ENCODE measurements at regions not wholly inside any gene's neighbourhood (a gene's known extent, or its start where the extent isn't known, plus 50 kb on each side); places are given as distances from the start of the nearest gene placed in this dataset.
"Not testable (repeated sequence)": the region's sequence is repeated elsewhere in the genome, so short reads cannot be mapped to it uniquely, and the experiment has no call there.

DNA sequence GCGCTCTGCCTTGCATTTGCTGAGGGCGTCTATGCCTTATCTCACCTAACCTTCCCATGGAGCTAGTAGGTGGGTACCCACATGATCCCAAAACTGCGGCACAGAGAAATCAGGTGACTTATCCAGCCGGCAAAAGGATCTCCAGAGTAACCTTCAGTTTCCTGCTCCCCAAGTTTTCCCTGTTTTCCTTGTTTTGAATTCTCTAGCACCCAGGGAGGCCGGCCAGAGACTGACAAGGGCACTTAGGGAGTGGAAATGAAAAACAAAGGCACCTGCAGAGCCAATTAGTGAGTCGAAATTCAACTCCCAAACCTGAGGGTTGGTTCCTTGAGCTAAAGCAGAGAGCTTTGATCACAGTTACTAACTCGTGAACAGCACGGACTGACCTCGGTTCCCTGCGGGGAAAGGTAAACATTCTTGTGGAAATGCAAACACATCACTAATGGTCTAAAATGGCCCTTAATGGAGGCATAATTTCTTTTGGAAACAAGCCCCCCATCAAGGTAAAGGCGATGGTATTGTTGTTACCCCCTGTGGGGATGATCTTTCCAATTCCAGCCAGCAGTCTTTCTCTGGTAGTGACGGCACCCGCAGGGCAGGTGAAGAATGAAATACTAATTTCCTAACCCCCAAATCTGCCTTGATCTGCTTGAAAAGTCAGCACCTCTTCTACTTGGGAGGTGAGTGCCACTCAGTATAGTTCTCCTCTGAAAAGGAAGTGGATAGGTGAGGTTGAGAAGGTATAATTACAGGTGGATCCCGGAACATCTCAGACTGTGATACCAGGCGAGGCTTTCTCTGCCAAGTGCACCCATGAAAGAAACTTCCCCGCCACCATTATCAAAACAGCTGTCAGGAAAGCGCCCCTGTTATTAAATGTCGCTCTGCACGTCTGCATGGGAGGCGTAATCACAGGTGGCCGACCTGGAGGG, 365.6 kb upstream of the AUTS2 start:
- DNase-seq = no peak

DNA sequence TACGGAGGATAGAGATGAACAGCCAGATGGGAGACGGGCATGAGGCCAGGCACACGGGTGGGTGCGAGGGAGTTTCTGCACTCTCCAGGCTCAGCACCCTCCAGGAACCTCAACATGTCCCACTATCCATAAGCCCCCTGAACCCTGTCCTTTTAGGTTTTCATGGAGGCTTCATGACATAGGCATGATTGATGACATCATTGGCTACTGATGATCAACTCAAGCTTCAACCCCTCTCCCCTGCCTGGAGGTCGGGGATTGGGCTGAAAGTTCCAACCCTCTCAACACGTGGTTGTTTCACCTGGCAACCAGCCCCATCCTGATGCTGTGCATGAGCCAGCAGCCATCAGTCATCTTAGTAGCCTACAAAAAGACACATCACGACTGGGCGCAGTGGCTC, 360.7 kb upstream of the AUTS2 start:
- no peak for DNase-seq

DNA sequence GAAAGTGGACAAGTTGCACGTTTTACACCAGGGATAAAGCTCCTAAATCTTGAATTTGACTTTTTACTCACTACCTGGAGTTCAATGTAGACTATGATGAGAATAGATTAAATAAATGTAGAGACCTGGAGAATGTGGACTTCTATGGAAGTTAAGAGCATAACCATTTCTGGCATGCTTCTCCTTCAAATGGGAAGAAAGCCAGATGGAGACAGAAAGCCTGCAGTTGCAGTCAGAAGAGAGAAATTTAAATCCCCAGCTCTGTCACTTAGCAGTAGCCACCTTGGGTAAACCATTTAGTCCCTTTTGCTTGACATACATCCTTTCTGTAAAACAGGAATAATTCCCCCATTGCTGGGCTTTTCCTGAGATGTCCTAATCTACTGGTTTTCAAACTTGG, 355.3 kb upstream of the AUTS2 start:
- DNase-seq = no peak

DNA sequence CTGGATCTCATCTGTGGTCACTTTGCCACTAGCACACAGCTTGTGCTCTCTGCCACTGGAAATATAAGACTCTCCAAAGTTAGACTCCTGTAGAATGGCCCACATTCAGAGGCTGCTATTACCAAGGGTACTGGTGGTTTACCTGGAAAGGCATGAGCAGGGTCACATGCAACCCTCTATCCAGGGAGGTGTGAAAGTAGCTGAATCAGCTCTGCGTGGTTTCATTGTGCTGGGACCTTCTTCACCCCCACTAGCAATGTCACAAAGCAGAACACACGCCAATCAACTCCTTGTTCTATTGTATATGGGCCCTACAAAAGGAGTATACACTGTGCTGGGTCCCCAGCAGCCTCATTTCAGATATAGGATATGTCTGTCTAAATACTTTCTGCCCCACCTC, 353.6 kb upstream of the AUTS2 start:
- no peak for DNase-seq

DNA sequence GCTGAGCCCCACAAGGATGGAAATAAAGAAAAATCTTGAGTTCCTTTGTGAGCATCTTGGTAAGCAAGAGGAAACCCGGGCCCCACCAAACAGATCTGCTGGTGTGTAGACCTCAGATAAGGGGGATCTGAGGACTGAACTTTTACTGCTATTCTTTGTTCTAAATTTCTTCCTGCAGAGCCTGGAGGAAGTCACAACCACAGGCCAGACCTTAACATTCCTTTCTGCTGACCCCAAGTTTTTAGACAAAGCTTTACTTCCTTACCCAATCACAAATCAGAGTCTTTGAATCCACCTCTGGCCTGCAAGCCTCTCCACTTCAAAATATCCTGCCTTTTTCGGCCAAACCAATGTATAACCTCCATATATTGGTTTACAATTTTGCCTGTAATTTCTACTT, 352.6 kb upstream of the AUTS2 start:
- DNase-seq = no peak

DNA sequence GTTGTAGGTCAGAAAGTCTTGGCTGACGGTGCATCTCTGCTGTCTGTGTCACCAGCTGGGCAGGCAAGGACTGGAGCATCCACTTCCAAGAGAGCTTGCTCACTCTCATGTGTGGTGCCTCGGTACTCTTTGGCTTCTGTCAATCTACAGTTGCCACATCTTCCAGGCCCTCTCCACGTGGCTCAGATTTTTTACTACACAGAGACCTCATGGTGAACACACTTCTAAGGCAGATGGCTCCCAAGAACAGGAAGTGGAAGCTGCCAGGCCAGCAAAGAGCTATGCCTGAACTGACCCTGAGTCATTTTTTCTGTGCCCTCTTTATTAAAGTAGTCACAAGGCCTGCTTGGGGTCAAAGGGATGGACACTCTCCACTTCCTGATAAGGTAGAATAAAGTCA, 351.5 kb upstream of the AUTS2 start:
- no peak for DNase-seq

DNA sequence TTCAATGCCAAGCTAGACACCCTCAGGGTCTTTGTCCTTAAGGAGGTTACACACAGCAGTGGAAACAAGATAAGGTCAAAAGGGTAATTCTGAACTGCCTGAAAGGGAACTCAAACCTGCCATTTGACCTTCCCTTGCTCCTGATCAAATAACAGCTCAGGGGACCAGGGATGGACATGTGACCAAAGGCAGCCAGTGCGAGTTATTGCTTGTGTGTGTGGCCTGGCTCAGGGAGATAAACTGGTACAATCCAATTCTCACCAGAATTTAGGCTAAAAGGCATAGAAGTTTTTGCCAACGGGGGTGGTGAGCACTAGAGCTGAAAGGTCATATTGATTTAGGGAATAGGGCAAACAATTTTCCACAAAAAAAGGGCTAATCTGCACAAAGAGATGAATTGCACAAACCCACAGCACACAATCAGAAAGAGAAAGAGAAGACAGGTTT, 349.9 kb upstream of the AUTS2 start:
- not testable (repeated sequence) for DNase-seq

DNA sequence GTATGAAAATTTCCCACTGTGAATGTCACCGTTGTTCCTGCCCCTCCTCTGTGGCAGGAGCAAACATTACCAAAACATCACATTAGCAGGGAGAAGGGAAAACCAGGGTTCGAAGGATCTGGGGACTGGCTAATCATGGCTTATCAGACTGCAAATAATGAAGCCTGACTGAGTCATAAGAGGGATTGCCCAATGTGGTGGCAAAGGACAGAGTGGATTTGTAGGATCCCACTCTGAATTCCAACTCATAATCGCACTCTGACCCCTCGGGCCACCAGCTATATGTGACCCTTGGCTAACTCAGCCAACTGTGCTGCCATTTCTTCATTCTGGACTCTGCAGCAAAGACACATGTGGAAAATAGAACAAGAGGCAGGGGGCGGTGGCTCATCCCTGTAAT, 347.3 kb upstream of the AUTS2 start:
- no peak for DNase-seq

DNA sequence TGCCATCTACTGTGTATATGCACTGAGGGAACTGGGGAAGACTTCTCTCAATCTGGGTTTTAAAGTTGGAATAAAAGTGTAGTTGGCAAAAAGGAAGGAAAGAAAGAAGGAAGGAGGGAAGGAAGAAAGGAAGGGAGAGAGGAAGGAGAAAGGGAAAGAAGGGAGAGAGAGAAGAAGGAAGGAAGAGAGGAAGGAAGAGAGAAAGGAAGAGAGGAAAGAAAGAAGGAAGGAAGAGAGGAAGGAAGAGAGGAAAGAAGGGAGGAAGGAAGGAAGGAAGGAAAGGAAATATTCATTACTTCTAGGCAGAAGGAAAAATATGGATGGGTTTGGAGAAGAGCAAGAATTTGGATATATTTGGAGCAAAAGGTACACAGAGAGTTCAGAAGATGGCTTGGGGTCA, 343.6 kb upstream of the AUTS2 start:
- DNase-seq = no peak

DNA sequence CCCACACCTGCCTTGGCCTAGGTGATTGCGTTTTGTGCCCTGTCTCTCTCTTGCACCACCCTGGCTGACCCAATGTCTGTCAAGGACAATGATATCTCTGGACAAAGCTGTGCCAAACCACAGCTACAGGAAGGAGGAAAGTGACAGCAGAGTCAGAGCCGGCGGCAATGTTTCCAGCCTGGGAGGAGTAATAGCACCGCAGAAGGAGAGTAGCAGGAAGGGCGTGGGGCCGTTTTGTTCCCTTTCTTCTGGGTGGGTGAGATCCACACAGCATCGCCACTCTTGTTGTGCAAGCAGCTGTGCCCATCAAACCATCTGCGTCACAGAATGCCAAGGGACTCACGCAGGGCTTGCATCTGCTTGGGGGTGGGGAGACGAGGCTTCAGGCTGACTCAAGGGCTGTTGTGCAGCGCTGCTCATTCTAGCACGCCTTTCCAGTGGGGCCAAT, 341.6 kb upstream of the AUTS2 start:
- no peak for DNase-seq

DNA sequence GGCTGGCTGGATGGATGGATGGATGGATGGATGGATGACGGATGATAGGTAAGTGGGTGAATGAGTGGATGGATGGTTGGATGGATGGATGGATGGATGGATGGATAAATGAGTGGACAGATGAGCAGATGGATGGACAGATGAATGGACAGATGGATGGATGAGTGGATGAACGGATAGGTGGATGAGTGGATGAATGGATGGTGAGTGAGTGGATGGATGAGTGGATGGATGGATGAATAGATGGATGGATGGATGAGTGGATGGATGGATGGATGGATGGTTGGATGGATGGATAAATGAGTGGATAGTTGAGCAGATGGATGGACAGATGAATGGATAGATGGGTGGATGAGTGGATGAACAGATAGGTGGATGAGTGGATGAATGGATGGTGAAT, 340.7 kb upstream of the AUTS2 start:
- no peak for DNase-seq

DNA sequence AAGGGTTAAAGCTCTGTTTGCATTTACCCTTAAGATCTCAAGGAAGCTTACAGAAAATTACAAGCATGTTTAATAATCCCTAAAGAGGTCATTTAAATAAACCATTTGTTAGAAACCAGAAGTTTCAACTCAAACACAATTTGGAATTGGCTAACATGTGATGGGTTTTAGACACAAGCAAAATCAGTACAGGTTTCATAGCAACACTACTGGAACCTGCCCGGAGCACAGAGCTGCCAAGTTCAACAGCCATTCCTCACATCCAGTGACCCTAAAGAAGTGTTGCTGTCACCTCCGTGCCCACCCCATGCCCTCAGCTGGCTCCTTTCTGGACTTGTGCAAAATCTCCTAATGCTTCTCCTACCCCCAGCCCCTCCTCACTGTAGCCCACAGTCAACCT, 338.8 kb upstream of the AUTS2 start:
- no peak for DNase-seq

DNA sequence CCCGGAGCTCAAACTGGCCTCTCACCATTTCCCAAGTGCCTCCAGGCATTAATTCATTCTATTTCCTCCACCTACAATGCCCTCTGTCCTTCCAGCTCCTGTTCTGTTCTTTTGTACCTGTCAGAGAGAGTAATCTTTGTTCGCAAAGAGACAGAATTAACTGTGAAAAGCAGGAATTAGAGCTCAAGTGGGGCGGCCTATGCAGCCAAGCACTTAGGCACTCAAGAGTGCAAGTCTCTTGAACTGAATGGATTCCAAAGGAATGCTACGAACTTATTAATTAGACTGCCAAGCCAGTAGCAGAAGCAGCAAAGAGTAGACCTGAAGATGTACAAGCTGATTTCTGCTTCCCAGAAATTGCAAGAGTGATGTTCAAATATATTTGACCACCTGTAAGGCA, 338.3 kb upstream of the AUTS2 start:
- no peak for DNase-seq

DNA sequence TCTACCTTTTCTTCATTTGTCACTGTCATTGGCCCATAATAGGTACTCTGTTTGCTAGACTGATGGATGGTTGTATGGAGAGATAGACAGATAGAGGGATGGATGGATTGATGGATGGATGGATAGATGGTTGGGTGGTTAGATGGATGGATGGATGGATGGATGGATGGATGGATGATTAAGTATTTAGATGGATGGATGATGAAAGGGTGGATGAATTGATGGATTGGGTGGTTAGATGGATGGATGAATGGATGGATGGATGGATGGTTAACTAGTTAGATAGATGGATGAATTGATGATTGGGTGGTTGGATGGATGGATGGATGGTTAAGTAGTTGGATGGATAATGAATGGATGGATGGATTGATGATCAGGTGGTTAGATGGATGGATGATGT, 334.7 kb upstream of the AUTS2 start:
- DNase-seq = no peak

DNA sequence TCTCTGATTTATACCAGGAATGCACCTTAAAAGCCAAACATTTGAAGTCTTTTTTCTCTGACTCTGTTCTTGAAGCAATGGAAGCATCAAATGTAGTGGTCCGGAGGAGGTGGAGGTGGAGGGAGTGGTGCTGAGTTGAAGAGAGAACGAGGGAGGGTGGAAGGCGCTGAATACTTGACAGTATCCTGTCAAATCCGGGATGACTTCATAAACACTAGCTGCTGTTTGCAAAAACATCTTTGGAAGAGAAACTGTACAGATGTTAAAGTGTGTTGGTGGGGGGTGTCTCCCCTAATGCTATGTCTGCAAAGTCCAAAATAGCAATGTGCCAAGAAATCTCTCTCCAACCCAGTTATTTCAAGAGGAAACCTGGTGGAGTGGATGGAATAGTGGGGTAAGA, 328.5 kb upstream of the AUTS2 start:
- no peak for DNase-seq

DNA sequence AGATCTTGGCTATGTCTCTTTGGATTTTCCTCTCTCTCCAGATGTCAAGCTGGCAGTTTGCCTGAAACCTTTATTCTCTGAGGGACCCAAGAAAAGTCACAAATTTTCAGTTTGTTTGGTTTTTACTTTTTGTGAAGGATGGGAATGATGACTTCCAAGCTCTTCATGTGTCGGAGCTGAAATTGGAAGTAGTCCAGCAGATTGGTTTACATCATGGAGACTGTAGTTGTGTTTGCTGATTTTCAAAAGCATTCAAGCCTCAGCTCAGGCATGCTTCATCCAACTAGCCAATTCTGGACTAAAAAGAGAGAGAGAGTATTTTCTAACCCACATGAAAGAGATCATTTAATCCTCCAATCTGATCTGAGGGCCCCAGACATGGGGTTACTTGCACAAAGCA, 326.2 kb upstream of the AUTS2 start:
- no peak for DNase-seq

DNA sequence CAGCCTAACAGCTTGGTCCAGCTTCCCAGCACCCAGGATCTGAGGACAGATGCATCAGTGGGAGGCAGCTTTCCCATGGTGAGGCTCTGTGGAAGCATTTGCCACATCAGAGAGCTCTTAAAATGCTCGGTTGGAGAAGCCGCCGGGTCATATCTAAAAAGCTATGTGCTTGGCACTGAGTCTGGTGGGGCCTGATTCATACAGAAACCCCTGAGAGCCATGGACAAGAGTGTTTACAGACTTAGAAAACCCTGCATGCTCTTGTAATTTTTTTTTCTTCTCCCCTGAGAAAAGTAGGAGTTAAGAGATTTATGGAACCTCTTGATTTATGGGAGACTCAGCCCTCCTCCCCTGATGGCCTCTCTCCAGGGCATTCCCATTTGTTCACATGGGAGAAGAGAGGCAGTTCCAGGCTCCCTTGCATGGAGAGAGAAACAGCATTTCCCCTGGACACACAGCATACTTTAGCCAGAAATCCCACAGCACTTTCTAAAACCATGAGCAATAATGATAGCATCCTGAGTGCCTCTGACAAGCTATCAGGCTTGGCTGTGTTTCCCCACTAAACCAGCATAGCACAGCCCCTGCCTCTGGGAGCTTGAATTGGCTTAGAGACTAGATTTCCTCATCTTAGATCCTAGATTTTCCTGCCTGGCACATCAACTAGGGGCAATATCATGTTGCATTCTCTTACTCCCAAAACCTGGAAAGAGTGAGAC, 322.1 kb upstream of the AUTS2 start:
- DNase-seq = no peak

DNA sequence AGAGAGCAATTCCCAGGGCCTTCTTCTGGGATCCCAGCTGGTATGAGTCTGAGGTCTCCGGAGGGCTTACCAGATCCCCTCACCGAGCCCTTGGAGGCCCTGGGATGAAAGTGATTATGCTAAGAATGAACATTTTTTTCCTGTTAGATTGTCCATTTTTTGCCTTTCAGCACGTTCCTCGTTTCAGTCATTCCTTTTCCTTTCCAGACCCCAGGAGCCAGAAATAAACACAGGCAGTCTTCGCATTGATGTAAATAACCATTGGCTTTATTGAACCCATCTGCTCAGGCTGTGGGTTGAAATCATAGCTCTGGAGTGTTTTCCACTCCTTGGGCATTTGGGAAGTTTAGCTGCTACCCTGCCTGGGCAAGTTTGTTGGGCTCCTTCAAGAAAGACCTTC, 320.9 kb upstream of the AUTS2 start:
- DNase-seq = no peak

DNA sequence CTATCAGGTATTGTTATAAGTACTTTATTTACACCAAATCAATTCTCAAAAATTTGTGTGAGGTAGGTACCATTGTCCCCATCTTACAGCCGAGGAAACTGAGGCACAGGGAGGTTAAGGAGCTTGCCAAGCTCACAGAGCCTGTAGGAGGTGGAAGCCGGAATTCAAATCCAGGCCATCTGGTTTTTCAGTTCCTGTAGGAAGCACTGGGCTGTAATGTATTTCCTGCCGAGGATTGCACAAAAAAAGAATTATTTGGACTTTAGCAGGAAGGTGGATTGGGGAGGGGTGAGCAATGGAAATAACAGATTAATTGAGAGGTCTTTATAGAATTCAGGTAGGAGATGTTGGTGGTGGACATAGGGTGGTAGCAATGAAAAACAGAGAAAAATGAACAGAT, 315.3 kb upstream of the AUTS2 start:
- DNase-seq = no peak

DNA sequence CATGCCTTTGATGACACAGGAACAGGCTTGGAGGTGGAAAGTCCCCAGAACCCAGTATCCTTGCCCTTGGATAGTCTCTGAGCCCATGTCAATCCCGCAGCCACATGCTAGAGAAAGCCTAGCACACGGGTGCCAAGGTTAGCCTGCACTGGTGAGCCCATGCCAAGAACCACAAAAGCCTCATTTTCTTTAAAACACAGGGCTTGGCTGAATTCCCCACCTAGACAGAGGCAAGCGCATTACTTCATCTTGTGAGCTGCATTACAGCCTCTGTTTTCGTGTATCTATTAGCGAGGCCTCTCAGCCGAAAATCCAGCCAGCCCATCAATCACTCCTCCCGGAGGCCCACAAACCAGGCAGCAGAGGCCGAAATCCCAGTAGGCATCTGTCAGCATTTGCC, 314.9 kb upstream of the AUTS2 start:
- no peak for DNase-seq

DNA sequence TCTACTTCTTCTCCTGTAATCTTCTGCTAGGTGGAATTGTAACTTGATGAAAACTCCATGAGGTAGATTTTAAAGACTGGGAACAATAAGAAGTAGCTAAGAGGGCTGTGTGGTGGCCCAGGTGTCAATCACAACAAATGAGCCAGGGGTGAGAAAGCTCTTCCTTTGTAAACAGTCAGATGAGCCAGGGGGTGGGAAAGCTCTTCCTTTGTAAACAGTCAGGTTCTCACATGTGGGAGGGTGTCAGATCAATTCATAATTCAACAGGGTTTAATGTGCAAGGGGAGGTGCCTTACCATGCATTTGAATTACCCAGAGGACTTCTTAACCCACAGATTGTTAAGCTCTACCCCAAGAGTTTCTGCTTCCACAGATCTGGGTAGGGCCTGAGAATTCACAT, 312.4 kb upstream of the AUTS2 start:
- DNase-seq = no peak

DNA sequence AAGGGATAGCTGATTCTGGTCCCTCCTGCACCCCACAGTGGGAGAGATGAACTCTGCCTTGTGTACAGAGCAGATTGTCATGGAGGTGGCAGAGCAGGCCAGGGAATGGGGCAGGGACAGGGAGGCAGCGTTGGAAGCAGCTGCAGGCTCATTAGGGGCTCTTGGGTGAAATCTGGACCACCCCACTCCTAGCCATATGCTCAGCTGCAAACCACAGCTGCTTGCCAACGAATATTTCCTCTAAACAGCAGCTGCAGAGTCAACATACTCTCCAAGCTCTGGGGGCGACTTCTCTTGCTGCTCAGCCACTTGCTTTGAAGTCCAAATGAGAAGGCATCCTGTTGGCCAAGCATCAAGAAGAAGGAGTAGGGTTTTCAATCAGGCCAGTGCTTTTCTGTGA, 302.3 kb upstream of the AUTS2 start:
- DNase-seq = no peak

DNA sequence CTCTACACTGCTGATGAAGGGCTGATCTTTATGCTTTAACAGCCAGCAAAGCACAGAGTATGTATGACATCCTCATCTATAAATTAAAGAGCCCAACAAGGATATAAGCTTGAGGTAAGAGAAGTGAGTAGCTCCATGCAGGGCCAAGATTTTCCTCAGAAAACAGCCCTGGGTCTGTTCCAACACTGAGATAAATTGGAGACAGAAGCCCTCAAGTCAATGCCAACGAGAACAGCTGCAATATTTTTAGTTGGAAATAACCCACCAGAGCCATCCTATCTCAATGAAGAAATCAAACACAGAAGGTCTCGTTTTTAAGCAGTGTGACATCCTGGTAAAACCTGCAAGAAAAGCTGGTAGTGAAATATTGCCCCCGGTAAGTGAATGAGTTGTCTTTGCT, 297.0 kb upstream of the AUTS2 start:
- DNase-seq = no peak

DNA sequence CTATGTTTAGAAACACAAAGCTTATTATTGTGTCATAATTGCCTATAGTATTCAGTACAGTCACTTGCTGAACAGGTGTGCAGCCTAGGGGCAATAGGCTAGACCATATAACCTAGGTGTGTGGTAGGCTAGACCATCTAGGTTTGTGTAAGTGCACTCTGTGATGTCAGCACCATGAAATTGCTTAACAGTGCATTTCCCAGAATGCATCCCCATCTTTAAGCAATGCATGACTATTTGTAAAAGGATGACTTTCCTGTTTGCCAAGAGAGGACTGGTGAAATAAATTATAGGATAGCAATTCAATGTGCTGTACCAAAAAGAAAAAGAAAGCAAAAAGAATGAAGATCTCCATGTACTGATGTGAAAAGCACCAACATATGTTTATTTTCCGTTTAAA, 288.7 kb upstream of the AUTS2 start:
- DNase-seq = no peak
